Stimulated activated naive CD8-positive, alpha-beta T cell treated with anti-CD3 and anti-CD28 coated beads, Interleukin-15, Interleukin-2, amounts not matched to agents 100 U/mL and 50 U/mL, for 24 hours (primary cell): ENCODE measurements at regions not wholly inside any gene's neighbourhood (a gene's known extent, or its start where the extent isn't known, plus 50 kb on each side); places are given as distances from the start of the nearest gene placed in this dataset.

ENCODE experiments used
- ATAC-seq: fragments of 150-1000 bp; cut with Tn5 transposase; one replicate; pipeline ENCODE4 v1.10.0; 2021
- DNase-seq: peaks from one replicate; pipeline ENCODE4 v3.0.0; 2021

GRCh38 chr19:28537079-28537478 lies 675.9 kb downstream of the UQCRFS1 start:
- no peak for DNase-seq
- ATAC-seq, result no peak

- DNase-seq (no peak), ATAC-seq (no peak)
Measured at GRCh38 chr19:28535352-28535775, 677.6 kb downstream of the UQCRFS1 start.

- DNase-seq, result no peak
- no peak for ATAC-seq
Measured at GRCh38 chr19:28534766-28535351, 678.1 kb downstream of the UQCRFS1 start.

GRCh38 chr19:28532765-28533341 lies 680.1 kb downstream of the UQCRFS1 start:
- no peak for ATAC-seq

GRCh38 chr19:28531979-28532378 lies 681.0 kb downstream of the UQCRFS1 start:
- DNase-seq (no peak), ATAC-seq (no peak)

More at GRCh38 chr19:28532765-28533341, 680.1 kb downstream of the UQCRFS1 start:
- no peak for DNase-seq

- ATAC-seq, result no peak
- DNase-seq, result no peak
Measured at GRCh38 chr19:28530406-28531035, 682.4 kb downstream of the UQCRFS1 start.

- DNase-seq (no peak), ATAC-seq (no peak)
Measured at GRCh38 chr19:28526038-28526437, 686.9 kb downstream of the UQCRFS1 start.

- DNase-seq (no peak), ATAC-seq (no peak)
Measured at GRCh38 chr19:28523619-28524018, 689.3 kb downstream of the UQCRFS1 start.

- DNase-seq, result no peak
- no peak for ATAC-seq
Measured at GRCh38 chr19:28522545-28522922, 690.4 kb downstream of the UQCRFS1 start.

- DNase-seq, result no peak
- ATAC-seq, result no peak
Measured at GRCh38 chr19:28521614-28522544, 691.1 kb downstream of the UQCRFS1 start.

GRCh38 chr19:28520998-28521568 lies 691.9 kb downstream of the UQCRFS1 start:
- DNase-seq (no peak), ATAC-seq (no peak)

GRCh38 chr19:28519952-28520861 lies 692.7 kb downstream of the UQCRFS1 start:
- no peak for DNase-seq
- ATAC-seq, result no peak

- DNase-seq (no peak), ATAC-seq (no peak)
Measured at GRCh38 chr19:28519218-28519779, 693.7 kb downstream of the UQCRFS1 start.

GRCh38 chr19:28516415-28516872 lies 696.5 kb downstream of the UQCRFS1 start:
- DNase-seq (no peak), ATAC-seq (no peak)

- ATAC-seq (no peak), DNase-seq (no peak)
Measured at GRCh38 chr19:28514166-28514565, 698.8 kb downstream of the UQCRFS1 start.

GRCh38 chr19:28511655-28512054 lies 701.3 kb downstream of the UQCRFS1 start:
- DNase-seq (no peak), ATAC-seq (no peak)

- ATAC-seq, result no peak
- no peak for DNase-seq
Measured at GRCh38 chr19:28509079-28509895, 703.7 kb downstream of the UQCRFS1 start.

GRCh38 chr19:28508666-28509065 lies 704.3 kb downstream of the UQCRFS1 start:
- ATAC-seq (no peak), DNase-seq (no peak)

GRCh38 chr19:28505933-28506332 lies 707.0 kb downstream of the UQCRFS1 start:
- ATAC-seq (no peak), DNase-seq (no peak)

GRCh38 chr19:28505134-28505533 lies 707.8 kb downstream of the UQCRFS1 start:
- ATAC-seq (no peak), DNase-seq (no peak)
